ENCODE measurements at regions not wholly inside any gene's neighbourhood (a gene's known extent, or its start where the extent isn't known, plus 50 kb on each side); places are given as distances from the start of the nearest gene placed in this dataset.
A peak's percentile ranks its signal among the peaks of the same experiment; 100 is the strongest.

DNA sequence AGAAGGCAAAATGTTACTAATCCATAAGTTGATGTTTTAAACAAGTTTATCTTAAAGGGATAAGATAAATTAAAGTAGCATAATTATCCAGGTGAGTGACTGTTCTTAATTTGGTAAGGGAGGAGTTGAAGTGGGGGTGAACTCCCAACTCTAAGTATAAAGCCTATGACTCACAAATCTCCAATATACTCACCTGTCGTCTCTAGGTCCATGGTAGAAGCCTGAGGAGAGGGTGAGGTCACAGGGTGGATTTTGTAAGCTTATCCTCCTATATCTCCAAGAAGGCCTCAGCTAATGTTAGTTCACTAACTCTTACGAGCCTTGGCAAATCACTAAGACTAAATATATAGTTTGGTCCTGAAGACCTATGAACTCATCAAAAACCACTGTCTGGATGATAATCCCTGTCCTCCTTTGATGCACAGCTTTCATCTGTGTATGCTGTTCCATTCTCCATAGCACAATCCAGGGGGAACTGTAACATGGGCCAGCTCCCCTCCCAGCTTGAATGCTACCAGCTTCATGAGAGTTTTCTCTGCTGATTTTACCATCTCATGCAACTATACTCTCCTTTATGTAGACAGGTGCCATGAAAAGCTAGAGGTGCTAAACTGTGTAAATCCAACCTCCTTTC, 158.7 kb downstream of the BTC start:
- no peaks in the 10 kb centered on the region for H3K9me3 ChIP-seq (replicated peaks)
- no peak overlapping the region for H3K4me3 ChIP-seq
- H3K36me3 ChIP-seq = no peaks in the 10 kb centered on the region
- DNase-seq = no peak
- no peaks in the 10 kb centered on the region for H3K27me3 ChIP-seq
- H3K27ac ChIP-seq = no peak overlapping the region
- H3K4me1 ChIP-seq = peaks cover 46% of the 10 kb centered on the region

GRCh38 chr4:74638001-74638400, 156.3 kb downstream of the BTC start:
- no peaks in the 10 kb centered on the region for H3K36me3 ChIP-seq

GRCh38 chr4:74638689-74639088, 155.6 kb downstream of the BTC start:
- H3K4me1 ChIP-seq = peaks cover 22% of the 10 kb centered on the region
- no peak overlapping the region for H3K4me3 ChIP-seq
- no peaks in the 10 kb centered on the region for H3K27me3 ChIP-seq
- no peak overlapping the region for H3K27ac ChIP-seq
- H3K36me3 ChIP-seq = no peaks in the 10 kb centered on the region
- no peaks in the 10 kb centered on the region for H3K9me3 ChIP-seq (replicated peaks)
- no peak for DNase-seq

More at GRCh38 chr4:74638001-74638400, 156.3 kb downstream of the BTC start:
- peaks cover 24% of the 10 kb centered on the region for H3K4me1 ChIP-seq
- H3K27me3 ChIP-seq = no peaks in the 10 kb centered on the region
- no peak overlapping the region for H3K4me3 ChIP-seq
- DNase-seq = no peak
- no peak overlapping the region for H3K27ac ChIP-seq
- no peaks in the 10 kb centered on the region for H3K9me3 ChIP-seq (replicated peaks)

- H3K27ac ChIP-seq = no peak overlapping the region
- no peaks in the 10 kb centered on the region for H3K36me3 ChIP-seq
- no peaks in the 10 kb centered on the region for H3K9me3 ChIP-seq (replicated peaks)
- H3K4me1 ChIP-seq = peaks cover 19% of the 10 kb centered on the region
- no peak overlapping the region for H3K4me3 ChIP-seq
- peak in 1 of 2 experiments; percentile 52 for DNase-seq
- H3K27me3 ChIP-seq = no peaks in the 10 kb centered on the region
Measured at GRCh38 chr4:74640111-74640903, 154.0 kb downstream of the BTC start.

DNA sequence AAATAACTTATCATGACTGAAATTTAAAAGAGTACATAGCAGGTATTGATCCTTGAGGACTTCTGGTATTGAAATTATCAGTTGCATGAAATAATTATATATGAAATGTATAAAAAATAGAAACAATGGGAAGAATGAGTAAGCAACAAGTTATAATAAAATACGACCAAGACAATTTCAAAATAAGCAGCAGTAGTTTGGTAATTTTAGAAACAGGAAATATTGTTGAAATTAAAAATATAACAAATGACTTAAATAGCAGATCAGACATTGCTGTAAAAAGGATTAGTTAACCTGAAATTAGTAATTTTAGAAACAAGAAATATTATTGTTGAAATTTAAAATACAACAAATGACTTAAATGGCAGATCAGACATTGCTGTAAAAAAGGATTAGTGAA, 152.3 kb downstream of the BTC start:
- no peak for DNase-seq
- no peak overlapping the region for H3K27ac ChIP-seq
- no peaks in the 10 kb centered on the region for H3K27me3 ChIP-seq
- H3K4me3 ChIP-seq = no peak overlapping the region
- H3K4me1 ChIP-seq = peaks cover 12% of the 10 kb centered on the region
- H3K36me3 ChIP-seq = no peaks in the 10 kb centered on the region
- no peaks in the 10 kb centered on the region for H3K9me3 ChIP-seq (replicated peaks)

DNA sequence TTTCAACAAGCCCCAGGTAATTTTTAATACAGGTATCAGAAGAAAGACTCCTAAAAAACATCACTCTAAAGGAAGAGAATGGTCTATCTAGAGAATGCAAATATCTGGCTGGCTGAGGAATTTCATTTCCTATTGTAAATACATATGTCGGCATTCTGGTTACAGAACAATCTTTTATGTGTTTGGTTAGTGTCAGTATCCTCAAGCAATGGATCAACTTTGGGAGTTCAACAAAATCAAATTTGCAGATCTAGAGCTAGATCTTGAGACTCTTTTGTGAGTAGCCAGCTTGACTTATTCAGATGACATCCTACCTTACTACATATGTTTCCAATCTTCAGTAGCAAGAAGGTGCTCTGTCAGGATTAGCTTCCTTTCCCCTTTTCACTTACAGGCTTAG, 145.1 kb downstream of the BTC start:
- H3K27ac ChIP-seq = no peak overlapping the region
- no peak overlapping the region for H3K4me3 ChIP-seq
- no peaks in the 10 kb centered on the region for H3K36me3 ChIP-seq
- no peaks in the 10 kb centered on the region for H3K27me3 ChIP-seq
- no peaks in the 10 kb centered on the region for H3K4me1 ChIP-seq
- DNase-seq = no peak
- H3K9me3 ChIP-seq (replicated peaks) = no peaks in the 10 kb centered on the region

DNA sequence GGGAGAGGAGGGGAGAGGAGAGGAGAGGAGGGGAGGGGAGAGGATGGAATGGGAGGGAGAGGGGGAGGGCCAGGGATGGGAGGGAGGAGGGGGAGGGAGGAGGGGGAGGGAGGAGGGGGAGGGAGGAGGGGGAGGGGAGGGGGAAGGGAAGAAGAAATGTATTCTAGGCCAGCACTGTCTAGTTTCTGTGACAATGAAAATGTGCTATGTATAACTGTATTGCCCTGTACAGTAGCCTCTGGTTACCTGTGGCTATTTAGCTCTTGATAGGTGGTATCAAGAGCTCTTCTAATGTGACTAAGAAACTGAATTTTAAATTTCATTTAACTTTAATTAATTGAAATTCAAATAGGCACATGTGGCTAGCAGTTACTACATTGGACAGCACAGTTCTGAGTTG, 143.1 kb downstream of the BTC start:
- Histone ChIP-seq H3K27ac (no peak overlapping the region), H3K4me3 (no peak overlapping the region), H3K36me3 (no peaks in the 10 kb centered on the region), H3K9me3 (replicated peaks) (no peaks in the 10 kb centered on the region), H3K27me3 (no peaks in the 10 kb centered on the region), H3K4me1 (no peaks in the 10 kb centered on the region)
- DNase-seq = no peak

DNA sequence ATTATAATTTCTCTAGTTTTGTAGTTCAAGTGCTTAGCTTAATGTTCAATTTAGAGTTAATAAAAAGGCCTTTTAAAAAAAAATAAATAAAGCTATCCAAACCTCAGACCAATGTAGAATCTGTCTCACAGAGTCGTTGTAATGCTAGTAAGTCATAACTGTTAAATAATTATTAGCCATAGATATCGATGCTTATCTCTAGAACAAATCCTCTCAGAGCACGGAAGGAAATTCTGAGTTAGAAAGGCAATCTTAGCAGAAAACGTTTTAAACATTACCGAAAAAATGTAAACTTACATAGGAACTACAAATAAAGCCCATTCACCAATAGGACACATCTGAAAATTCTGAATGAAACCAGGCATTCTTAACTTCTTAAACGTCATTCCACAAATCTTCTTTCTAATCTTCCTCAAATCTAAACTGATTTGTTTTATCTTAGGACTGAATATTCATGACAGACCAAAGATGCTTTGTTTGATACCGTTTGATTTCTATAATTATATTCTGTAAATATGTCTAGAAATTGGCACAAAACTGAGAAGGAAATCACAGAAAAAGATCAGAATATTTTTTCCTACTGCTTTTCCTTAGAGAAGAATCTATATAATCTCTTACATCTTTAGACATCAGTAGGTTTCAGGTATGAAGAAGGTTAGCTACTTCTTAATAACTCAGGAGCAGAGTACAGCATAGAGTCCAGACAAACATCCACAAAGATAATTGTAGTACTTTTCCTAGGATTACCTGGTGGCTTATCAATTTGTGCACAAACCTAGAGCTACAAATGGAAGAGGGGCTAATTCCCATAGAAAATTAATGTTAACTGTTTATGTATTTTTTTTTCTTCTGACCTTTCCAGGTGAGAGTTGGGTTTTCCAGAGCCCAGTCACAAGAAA, 140.7 kb downstream of the BTC start:
- no peak overlapping the region for H3K27ac ChIP-seq
- no peak for DNase-seq
- no peak overlapping the region for H3K4me3 ChIP-seq
- H3K36me3 ChIP-seq = no peaks in the 10 kb centered on the region
- H3K27me3 ChIP-seq = no peaks in the 10 kb centered on the region
- no peaks in the 10 kb centered on the region for H3K4me1 ChIP-seq
- H3K9me3 ChIP-seq (replicated peaks) = no peaks in the 10 kb centered on the region

GRCh38 chr4:74654230-74654681, 140.1 kb downstream of the BTC start:
- Histone ChIP-seq H3K9me3 (replicated peaks) (no peaks in the 10 kb centered on the region), H3K4me3 (no peak overlapping the region), H3K4me1 (peaks cover under 1% of the 10 kb centered on the region; the same call in 1 of the 2 replicates), H3K27me3 (no peaks in the 10 kb centered on the region), H3K36me3 (no peaks in the 10 kb centered on the region), H3K27ac (no peak overlapping the region)
- no peak for DNase-seq

- Histone ChIP-seq H3K27ac (no peak overlapping the region), H3K9me3 (replicated peaks) (no peaks in the 10 kb centered on the region), H3K36me3 (no peaks in the 10 kb centered on the region), H3K4me1 (peaks cover 13% of the 10 kb centered on the region), H3K4me3 (no peak overlapping the region), H3K27me3 (no peaks in the 10 kb centered on the region)
- DNase-seq = no peak
Measured at GRCh38 chr4:74656596-74656995, 137.7 kb downstream of the BTC start.

- Histone ChIP-seq H3K4me1 (peaks cover 13% of the 10 kb centered on the region), H3K4me3 (no peak overlapping the region)
Measured at GRCh38 chr4:74658116-74658515, 136.2 kb downstream of the BTC start.

DNA sequence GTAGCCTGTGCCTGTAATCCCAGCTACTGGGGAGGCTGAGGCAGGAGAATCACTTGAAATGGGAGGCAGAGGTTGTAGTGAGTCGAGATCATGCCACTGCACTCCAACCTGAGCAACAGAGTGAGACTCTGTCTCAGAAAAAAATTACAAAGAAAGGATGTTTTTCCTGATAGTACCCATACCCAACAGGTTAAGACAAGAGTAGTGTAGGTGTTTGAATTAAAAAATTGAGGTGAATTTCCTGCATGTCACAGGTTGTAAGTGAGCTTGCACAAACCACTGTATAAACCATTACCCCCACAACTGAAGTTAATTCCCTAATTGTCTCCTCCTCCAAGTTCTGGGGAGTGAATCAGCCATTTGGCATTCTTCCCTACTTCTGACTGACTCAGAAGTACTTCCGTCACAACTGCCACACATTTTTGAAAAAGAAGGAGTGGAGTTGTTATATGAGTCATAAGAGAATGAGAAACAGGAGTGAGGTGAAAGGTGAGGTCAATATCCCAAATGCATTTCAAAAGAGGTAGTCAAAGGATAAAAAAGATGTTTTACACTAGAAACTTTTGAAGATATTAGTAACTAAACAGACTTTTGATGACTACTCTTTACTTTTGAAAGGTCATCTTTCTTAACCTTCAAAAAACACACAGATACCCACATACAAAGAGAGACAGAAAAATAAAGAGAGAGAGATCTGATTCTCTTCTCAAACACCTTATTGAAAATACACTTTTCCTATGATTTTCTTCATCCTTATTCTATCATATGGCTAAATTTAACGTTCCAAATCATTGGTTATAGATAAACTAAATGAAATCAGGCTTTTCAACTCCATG, 134.5 kb downstream of the BTC start:
- no peaks in the 10 kb centered on the region for H3K9me3 ChIP-seq (replicated peaks)
- H3K27ac ChIP-seq = no peak overlapping the region
- H3K27me3 ChIP-seq = no peaks in the 10 kb centered on the region
- no peaks in the 10 kb centered on the region for H3K36me3 ChIP-seq
- peak; percentile 60 to 79 for DNase-seq
- H3K4me1 ChIP-seq = peaks cover 13% of the 10 kb centered on the region
- H3K4me3 ChIP-seq = no peak overlapping the region

More at GRCh38 chr4:74658116-74658515, 136.2 kb downstream of the BTC start:
- Histone ChIP-seq H3K36me3 (no peaks in the 10 kb centered on the region), H3K27me3 (no peaks in the 10 kb centered on the region), H3K27ac (no peak overlapping the region), H3K9me3 (replicated peaks) (no peaks in the 10 kb centered on the region)
- DNase-seq = no peak

- Histone ChIP-seq H3K27ac (no peak overlapping the region), H3K4me3 (no peak overlapping the region), H3K4me1 (peaks cover 13% of the 10 kb centered on the region), H3K36me3 (no peaks in the 10 kb centered on the region), H3K9me3 (replicated peaks) (no peaks in the 10 kb centered on the region), H3K27me3 (no peaks in the 10 kb centered on the region)
- DNase-seq = no peak
Measured at GRCh38 chr4:74660866-74661265, 133.5 kb downstream of the BTC start.
